ENCODE measurements at regions not wholly inside any gene's neighbourhood (a gene's known extent, or its start where the extent isn't known, plus 50 kb on each side); places are given as distances from the start of the nearest gene placed in this dataset.

GRCh38 chr22:23516304-23516703 lies 63.8 kb downstream of the IGLL1 start:
- Histone ChIP-seq H3K4me1 (ENCODE audit: insufficient read depth, low read length) (peaks cover 15% of the 10 kb centered on the region), H3K27ac (ENCODE audit: low read length) (no peak overlapping the region), H3K27me3 (ENCODE audit: insufficient read depth, low read length, poor library complexity) (no peaks in the 10 kb centered on the region), H3K9ac (ENCODE audit: low read depth, low read length) (no peak overlapping the region), H3K4me2 (ENCODE audit: insufficient read depth, low read length) (no peak overlapping the region), H4K20me1 (ENCODE audit: insufficient read depth, low read length) (no peaks in the 10 kb centered on the region), H3K9me3 (ENCODE audit: insufficient read depth, low read length, severe bottlenecking) (no peaks in the 10 kb centered on the region), H2AFZ (ENCODE audit: low read depth, low read length) (no peak overlapping the region), H3K79me2 (ENCODE audit: insufficient read depth, low read length) (no peaks in the 10 kb centered on the region), H3K36me3 (ENCODE audit: insufficient read depth, low read length) (no peaks in the 10 kb centered on the region), H3K4me3 (ENCODE audit: low read depth in 1 of 2, low read length in 2 of 2) (no peak overlapping the region)
- ATAC-seq (ENCODE audit: insufficient read depth, low read depth) (no peak), DNase-seq (no peak)
- TF ChIP-seq EZH2 (IDR thresholded peaks at IDR 0.05; ENCODE audit: borderline replicate concordance, low read depth, low read length, severe bottlenecking) (no peak), CTCF (IDR thresholded peaks at IDR 0.05; ENCODE audit: borderline replicate concordance, extremely low read depth, low read length, poor library complexity, severe bottlenecking) (no peak)

DNA sequence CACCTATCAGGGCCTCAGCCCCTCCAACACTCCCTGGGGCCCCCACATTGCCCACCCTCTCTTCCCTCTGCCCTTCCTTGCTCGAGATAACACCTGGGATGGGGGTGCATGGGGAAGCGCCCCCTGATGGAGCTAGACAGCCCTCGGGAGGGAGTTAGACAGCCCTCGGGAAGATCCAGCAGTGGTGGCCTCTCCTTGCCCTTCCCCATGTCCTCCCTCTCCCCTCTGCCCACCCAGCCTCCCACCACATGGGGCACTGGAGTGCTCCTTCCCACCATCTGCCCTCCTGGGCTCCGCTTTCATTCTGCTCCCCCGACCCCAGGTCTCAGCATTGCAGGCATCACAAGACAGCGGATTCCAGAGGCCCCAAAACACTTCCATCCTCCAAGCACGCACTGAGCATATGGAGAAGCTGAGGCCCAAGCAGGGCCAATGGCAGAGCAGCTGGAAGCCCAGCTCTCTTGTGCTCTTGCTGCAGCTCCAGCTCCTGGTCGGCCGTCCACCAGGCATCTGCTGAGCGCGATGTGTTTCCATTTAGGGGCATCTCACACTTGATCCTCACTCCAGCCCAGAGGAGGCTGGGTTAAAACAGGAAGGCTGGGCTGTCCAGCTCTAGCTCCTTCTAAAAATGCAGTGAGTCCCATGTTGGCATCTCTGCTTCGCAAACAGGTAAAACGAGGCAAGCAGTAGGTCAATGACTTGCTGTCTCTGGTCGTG lies 65.6 kb downstream of the IGLL1 start:
- Histone ChIP-seq H3K27me3 (ENCODE audit: insufficient read depth, low read length, poor library complexity) (no peaks in the 10 kb centered on the region), H3K9ac (ENCODE audit: low read depth, low read length) (no peak overlapping the region), H3K36me3 (ENCODE audit: insufficient read depth, low read length) (no peaks in the 10 kb centered on the region), H2AFZ (ENCODE audit: low read depth, low read length) (no peak overlapping the region), H3K4me1 (ENCODE audit: insufficient read depth, low read length) (peaks cover 6% of the 10 kb centered on the region), H3K4me2 (ENCODE audit: insufficient read depth, low read length) (no peak overlapping the region), H3K79me2 (ENCODE audit: insufficient read depth, low read length) (no peaks in the 10 kb centered on the region), H3K4me3 (ENCODE audit: low read depth in 1 of 2, low read length in 2 of 2) (no peak overlapping the region), H3K9me3 (ENCODE audit: insufficient read depth, low read length, severe bottlenecking) (no peaks in the 10 kb centered on the region), H4K20me1 (ENCODE audit: insufficient read depth, low read length) (no peaks in the 10 kb centered on the region), H3K27ac (ENCODE audit: low read length) (no peak overlapping the region)
- no peak for DNase-seq
- ATAC-seq (ENCODE audit: insufficient read depth, low read depth): peak; percentile 30; the same call in 1 of the 3 replicates
- TF ChIP-seq EZH2 (IDR thresholded peaks at IDR 0.05; ENCODE audit: borderline replicate concordance, low read depth, low read length, severe bottlenecking) (no peak), CTCF (IDR thresholded peaks at IDR 0.05; ENCODE audit: borderline replicate concordance, extremely low read depth, low read length, poor library complexity, severe bottlenecking) (peak; percentile 38)

DNA sequence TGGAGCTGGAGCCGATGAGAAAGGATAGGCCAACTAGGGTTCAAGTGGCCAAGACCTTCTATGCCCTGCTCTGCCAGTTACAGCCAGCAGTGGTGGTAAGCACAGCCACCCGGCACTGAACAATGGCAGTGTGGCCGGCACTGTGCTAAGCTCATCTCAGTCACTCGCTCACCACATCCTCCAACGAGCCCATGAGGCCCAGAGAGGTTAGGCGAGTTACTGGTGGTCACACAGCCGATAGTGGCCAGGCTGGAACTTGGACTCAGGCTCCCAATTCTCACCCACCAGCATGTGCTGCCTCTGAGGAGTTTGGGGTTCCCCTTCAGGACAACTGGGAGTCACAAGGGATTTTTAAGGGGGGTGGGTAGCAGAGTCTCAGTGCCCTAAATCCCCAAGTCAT lies 66.4 kb downstream of the IGLL1 start:
- Histone ChIP-seq H3K4me2 (ENCODE audit: insufficient read depth, low read length) (no peak overlapping the region), H3K4me3 (ENCODE audit: low read depth in 1 of 2, low read length in 2 of 2) (no peak overlapping the region), H3K36me3 (ENCODE audit: insufficient read depth, low read length) (no peaks in the 10 kb centered on the region), H3K9ac (ENCODE audit: low read depth, low read length) (no peak overlapping the region), H4K20me1 (ENCODE audit: insufficient read depth, low read length) (no peaks in the 10 kb centered on the region), H2AFZ (ENCODE audit: low read depth, low read length) (no peak overlapping the region), H3K79me2 (ENCODE audit: insufficient read depth, low read length) (no peaks in the 10 kb centered on the region), H3K4me1 (ENCODE audit: insufficient read depth, low read length) (peaks cover 6% of the 10 kb centered on the region), H3K9me3 (ENCODE audit: insufficient read depth, low read length, severe bottlenecking) (no peaks in the 10 kb centered on the region), H3K27me3 (ENCODE audit: insufficient read depth, low read length, poor library complexity) (no peaks in the 10 kb centered on the region), H3K27ac (ENCODE audit: low read length) (no peak overlapping the region)
- DNase-seq: no peak
- no peak for ATAC-seq (ENCODE audit: insufficient read depth, low read depth)
- TF ChIP-seq EZH2 (IDR thresholded peaks at IDR 0.05; ENCODE audit: borderline replicate concordance, low read depth, low read length, severe bottlenecking) (no peak), CTCF (IDR thresholded peaks at IDR 0.05; ENCODE audit: borderline replicate concordance, extremely low read depth, low read length, poor library complexity, severe bottlenecking) (no peak)

Data from DND-41 (cell line).